GM19328 (cell line): ENCODE measurements at regions not wholly inside any gene's neighbourhood (a gene's known extent, or its start where the extent isn't known, plus 50 kb on each side); places are given as distances from the start of the nearest gene placed in this dataset.
"Not testable (repeated sequence)": the region's sequence is repeated elsewhere in the genome, so short reads cannot be mapped to it uniquely, and the experiment has no call there.

Experiments used
- ATAC-seq: cut with Tn5 transposase; IDR thresholded peaks from one replicate; pipeline ENCODE4 v1.9.1; 2021; ENCODE audit warnings: mild to moderate bottlenecking, moderate library complexity; ENCODE audit not compliant: unreplicated experiment

DNA sequence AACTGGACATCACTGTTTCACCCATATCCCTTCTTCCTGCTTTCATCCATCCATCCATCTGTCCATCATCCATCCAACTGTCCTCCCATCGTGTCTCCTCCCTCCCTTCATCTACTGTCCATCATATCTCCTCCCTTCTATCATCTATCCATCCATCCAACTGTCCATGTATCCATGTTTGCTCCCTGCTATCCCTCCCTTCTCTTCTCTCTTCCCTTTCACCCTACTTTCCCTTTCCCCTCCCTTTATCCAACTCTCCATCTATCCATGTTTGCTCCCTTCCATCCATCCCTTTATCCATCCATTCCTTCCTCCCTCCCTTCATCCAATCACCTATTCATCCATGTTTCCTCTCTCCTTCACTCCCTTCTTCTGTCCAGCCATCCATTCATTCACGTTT, 92.6 kb upstream of the CTBP2 start:
- ATAC-seq = no peak

DNA sequence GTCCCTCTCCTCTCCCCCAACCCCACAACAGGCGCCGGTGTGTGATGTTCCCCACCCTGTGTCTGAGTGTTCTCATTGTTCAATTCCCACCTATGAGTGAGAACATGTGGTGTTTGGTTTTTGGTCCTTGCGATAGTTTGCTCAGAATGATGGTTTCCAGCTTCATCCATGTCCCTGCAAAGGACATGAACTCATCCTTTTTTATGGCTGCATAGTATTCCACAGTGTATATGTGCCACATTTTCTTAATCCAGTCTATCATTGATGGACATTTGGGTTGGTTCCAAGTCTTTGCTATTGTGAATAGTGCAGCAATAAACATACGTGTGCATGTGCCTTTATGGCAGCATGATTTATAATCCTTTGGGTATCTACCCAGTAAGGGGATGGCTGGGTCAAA, 90.5 kb upstream of the CTBP2 start:
- not testable (repeated sequence) for ATAC-seq

DNA sequence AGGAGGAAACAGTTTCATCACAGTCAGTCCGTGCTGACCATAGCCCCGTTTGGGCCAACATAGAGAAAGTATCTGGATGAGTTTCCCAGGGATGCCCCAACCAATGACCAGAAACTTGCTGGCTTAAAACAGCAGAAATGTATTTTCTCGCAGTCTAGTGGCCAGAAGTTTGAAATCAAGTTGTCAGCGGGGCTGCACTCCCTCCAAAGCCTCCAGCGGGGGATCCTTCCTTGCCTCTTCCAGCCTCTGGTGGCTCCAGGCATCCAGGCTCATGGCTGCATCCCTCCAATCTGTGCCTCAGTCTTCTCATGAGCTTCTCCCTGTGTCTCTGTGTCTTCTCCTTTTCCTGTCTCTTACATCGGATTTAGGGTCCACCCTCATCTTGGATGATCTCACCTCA, 89.6 kb upstream of the CTBP2 start:
- ATAC-seq = no peak

DNA sequence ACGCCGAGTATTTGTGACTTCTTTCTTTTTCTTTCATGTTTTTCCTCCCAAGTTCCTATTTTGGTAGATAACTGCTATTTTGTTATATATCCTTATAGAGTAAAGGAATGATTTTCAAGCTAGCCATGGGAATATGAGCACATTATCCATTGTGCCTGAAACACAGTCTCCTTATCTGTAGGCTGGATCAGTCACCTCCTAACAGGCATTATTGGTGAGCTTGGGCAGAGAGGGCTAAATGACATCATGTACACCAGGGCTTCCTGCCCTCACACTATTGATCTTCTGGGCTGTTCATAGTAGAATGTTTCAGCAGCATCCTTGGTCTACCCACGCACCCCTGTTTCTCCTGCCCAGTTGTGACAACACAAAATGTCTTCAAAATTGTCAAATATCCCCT, 88.1 kb upstream of the CTBP2 start:
- ATAC-seq = no peak

DNA sequence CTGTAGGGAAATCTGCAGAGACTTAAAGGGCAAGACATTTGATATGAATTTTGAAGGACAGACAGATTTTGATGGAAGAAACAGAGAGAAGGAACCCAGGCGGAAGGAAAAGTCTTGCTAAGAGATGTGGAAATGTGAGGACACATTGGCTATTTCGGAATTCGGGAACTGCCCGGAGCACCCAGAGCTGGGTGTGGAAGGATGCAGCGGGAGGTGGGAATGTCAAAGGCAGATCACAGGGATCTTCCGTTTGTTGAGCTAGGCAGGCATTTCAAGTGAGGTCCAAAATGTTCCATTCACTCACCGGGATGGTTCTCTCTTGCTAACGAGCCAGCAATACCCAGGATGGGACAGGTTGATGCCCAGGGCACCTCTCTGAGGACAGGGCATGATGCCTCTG, 87.2 kb upstream of the CTBP2 start:
- no peak for ATAC-seq

DNA sequence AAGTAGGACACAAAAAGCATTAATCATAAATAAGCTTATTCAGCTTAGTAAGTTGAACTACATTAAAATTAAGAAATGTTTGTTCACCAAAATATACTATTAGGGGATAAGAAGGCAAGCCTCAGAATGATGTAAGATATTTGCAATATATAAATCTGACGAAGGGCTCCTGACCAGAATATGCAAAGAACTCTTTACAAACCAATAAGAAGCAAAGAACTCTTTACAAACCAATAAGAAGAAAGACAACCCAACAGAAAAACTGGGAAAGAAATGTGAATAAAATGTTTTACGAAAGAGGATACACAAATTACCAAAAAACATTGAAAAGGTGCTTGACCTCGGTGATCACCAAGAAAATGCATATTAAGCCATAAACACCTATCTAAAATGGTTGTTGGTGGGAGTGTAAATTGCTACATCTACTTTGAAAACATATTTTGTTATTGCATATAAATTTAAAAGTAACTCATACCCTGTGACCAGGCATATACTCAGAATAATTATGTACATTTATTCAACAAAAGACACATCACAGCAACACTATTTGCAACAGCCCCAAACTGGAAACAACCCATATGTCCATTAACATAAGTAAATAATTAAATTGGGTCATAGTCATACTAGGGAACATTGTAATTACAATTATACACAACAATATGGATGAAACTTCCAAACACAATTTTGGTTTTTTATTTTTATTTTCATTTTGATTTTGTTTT, 83.3 kb upstream of the CTBP2 start:
- ATAC-seq = no peak

DNA sequence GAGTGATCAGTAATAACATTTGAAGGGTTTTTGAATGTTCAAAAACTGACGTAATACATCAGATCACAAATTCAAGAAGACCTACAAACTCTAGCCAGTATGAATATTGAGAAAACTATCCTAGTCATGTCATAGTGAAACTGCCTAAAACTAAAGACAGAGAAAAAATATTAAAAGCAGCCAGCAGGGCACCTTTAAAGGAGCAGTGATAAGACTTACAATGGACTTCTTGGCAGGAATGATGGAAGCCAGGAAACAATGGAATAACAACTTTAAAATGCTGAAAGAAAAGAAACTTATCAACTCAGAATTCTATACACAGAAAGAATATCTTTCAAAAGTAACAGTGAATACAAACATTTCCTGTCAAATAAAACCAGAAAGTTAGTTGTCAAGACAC, 78.3 kb upstream of the CTBP2 start:
- no peak for ATAC-seq

DNA sequence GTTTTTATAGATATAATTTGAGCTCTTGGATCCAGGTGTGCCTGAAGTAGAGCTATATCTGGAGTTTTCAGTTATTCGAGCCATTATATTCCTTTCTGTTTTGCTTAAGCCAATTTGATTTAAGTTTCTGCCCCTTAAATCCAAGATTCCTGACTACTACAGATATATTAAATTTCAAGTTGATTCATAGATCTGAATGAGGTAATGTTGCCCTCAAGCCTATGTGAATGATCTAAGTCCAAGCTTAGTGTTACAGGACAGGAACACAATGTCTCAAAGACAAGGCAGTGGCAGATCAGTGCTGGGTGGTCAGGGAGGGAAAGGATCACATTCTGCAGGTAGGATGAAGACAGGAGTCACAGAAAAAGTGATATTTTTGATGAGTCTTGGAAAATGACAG, 75.7 kb upstream of the CTBP2 start:
- ATAC-seq = no peak

DNA sequence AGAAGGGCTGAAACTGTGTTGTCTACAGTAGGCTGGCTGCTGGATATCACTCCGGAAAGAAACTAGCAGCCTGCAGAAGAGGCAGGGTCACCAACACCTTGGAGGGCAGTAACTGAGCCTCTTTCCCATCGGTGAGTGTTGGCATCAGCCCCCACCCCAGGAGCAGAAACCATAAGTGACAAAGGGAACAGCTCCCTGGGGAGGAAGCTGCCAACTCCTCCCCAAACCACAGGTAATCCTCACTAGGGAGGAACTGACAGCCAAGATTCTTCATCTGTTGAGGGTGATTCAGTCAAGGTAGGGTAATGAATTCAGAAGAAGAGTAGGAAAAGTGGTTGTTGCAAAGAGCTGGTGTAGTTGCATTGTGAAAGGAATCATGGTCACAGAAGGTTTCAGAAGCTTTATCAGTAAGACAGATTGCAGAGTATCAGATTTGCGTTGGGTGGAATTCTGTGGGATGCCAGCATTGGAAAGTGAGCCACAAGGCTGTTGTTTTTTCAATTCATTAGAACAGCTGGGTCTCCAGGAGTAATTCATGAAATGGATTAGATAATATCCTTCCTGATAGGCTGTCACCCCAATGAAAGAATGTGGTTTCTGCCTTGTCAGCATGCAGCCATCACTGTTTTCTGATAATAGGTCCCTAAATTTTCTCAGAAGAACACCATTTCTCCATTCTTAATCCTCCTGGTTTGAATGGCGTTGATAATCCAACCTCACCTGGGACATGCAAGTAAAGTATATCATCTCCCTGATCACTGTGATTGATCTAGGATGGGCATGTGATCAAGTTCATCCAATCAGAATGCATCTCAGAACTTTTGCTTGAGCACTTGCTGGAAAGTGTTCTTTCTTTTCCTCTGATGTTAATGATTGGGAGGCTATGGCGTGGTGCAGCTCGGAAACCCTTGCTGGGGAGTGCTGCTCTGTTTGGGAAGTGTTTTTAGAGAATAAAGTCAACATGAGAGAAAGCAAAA, 75.0 kb upstream of the CTBP2 start:
- ATAC-seq = no peak

DNA sequence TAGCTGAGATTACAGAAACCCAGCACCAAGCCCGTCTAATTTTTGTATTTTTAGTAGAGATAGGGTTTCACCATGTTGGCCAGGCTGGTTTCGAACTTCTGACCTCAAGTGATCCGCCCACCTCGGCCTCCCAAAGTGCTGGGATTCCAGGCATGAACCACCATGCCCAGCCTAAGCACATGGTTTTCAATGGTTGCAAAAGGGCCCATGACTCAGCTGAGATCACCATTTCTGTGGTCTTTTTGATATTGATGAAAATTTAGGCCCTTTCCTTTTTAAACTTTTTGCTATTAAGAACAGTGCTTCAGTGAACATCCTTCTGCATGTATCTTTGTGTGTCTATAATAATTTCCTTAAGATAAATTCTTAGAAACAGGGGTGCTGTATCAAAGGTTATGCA, 74.2 kb upstream of the CTBP2 start:
- ATAC-seq = not testable (repeated sequence)

DNA sequence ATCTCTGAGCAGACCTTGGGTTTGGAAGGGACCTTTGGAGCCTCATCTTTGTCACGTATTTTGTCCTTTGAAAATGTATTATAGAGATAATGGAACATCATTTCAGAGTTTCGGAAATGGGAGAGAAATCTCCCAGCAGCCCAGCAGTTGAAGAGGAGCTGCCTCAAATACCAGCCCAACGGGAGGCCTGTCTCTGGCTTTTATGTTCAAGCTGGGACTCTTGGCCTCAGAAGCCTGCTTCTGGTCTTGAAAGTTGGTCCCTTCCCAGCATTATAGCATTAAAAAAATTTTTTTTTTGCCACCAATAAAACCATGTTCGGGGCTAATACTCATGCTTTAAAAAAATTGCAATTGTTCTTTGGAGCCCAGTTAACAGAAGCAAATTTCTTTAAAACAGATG, 73.4 kb upstream of the CTBP2 start:
- no peak for ATAC-seq

DNA sequence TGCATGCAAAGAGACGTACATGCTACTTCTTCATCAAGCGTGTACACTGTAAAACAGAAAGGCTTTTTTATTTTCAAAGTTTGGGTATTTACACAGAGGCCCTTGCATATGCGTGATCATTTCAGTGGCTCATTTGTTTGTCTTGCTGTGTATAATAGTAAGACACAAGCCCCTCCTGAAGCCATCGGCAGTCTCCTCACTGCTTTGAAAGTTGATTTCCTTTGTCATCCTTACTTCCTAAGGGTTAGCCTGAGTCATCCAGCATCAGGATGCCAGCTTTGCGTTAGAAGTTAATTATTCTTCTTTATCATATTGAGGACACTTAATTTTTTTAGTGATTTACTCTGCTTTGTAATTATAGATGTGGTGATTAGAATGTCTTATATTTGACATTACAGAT, 72.5 kb upstream of the CTBP2 start:
- no peak for ATAC-seq

DNA sequence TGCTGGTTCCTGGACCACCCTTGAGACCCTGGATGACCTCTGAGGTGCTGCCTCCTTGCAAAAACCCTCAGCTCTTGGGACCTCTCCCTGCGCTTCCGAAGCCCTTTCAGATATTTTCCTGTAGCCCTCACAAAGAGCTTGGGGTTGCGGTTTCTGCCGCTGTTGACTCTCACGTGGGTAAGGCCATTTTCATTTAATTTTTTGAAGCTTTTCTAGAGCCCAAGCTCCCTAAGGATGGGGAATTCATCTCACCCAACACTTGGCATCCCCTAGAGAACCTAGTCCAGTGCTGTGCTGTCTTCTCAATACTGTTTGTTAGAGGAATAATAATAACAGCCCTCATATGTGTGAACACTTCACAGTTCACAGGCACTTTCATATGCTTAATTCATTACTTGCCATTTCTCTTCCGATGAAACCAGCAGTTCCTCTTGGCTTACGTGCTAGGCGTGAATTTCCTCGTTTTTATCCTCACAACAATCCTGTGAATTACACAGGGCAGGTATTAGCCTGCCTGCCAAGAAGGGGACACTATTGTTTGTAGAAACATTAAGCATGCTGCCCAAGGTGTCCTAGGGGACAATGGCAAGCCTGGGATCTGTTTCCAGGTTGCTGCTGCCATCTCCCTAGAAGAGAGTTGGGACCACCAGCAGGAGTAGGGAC, 71.6 kb upstream of the CTBP2 start:
- ATAC-seq = no peak

DNA sequence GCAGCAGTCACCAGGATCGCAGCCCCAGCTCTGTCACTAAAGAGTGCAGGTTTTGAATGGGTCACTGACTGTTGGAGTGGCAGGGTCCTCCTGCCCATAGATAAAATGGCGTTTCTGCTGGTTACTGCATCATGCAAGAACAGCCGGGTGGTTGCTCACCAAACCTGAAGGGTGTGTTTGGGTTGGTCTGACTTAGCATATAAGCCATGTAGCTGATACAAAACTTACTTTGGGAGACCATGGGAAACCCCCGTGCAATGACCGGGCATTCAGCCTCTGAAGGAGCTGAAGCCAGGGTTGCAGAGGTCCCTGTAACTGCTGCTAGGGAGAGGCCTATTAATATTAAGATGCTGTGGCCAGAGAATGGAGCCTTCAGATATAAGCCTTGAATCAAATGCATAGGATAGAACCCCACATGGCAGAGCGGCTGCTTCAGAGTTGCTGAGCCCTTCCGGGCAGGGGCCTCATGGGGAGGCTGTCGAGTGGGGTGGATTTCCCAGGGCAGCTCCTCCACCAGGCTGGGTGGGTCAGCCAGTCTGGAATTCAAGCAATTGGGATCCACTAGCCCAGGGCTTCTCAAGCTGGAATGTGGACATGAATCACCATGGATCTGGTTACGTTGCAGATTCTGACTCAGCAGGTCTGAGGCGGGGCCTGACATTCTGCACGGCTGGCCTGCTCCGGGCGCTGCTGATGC, 70.9 kb upstream of the CTBP2 start:
- no peak for ATAC-seq

DNA sequence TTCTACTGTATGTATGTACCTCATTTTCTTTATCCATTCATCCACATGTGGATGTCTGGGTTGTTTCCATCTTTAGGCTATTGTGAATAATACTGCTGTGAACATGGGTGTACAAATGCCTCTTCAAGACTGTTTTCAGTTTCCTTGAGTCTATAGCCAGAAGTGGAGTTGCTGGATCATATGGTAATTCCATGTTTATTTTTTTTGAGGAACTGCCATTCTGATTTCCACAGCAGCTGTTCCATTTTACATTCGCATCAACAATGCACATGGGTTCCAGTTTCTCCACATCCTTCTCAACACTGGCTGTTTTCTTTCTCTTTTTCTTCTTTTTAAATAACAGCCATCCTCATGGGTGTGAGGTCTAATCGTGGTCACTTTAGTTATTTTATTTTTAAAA, 69.9 kb upstream of the CTBP2 start:
- no peak for ATAC-seq

DNA sequence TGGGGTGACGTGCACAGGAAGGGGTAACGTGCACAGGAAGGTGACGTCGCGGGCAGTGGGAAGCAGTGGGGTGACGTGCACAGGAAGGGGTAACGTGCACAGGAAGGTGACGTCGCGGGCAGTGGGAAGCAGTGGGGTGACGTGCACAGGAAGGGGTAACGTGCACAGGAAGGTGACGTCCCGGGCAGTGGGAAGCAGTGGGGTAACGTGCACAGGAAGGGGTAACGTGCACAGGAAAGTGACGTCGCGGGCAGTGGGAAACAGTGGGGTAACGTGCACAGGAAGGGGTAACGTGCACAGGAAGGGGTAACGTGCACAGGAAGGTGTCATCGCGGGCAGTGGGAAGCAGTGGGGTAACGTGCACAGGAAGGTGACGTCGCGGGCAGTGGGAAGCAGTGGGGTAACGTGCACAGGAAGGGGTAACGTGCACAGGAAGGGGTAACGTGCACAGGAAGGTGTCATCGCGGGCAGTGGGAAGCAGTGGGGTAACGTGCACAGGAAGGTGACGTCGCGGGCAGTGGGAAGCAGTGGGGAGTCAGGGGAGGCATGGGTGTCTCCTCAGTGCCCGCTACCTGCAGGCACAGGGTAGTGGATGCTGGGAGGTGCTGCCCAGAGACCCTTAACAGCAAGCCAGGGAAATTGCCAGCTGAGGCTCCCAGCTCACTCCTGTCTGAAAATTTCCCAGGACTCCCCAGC, 68.0 kb upstream of the CTBP2 start:
- ATAC-seq = not testable (repeated sequence)

DNA sequence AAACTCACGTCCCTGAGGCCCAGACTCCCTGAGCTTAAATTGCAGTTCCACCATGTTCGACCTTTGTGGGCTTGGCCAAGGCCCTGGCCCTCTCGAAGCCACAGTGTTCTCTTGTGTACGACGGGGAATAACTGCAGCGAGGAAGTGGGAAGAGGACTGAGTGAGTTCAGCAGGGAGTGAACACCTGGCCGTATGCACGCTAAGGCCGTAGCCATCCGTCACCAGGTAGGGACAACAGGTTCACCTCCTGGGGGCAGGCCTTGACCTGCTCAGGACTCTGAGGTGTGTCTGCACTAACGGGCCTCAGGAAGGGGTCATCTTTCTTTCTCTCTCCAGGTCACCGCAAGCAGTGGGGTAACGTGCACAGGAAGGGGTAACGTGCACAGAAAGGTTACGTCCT, 67.2 kb upstream of the CTBP2 start:
- no peak for ATAC-seq

DNA sequence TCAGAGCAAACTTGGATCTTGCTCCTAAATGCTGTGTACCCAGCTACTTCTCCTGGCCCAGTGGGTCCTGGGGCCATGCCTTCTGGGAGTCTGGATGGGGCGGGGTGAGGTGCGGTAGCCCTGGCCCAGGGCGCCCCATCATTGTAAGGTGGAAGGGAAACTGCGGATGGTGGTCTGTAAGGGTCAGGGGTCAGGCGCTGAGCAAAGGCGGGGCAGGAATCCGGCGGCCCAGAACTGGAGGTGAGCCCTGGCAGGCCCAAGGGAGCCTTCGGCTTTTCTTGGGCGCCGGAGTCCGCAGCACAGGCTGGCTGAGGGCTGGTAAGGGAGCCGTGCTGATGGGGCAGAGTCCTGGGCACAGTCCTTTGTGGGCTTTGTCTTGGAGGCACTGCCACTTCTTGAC, 66.5 kb upstream of the CTBP2 start:
- no peak for ATAC-seq

DNA sequence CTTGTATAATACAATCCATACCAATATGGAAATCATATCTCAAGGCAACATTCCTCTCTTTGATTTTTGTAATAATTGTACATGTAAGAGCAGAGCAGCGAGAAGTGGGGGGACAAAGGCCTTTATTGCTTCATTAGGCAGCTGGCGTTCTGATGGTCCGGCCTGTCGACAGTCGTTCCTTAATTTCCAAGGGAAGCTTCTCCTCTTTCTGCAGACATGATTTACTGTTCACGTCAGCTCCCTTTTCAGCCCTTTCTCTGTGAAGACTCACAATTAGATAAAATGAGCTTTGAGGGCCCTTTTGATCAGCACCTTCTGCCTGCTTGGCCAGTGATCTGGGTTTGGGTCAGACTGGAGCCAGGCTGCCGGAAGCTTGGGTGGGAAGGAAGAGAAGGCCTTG, 65.6 kb upstream of the CTBP2 start:
- ATAC-seq = no peak

DNA sequence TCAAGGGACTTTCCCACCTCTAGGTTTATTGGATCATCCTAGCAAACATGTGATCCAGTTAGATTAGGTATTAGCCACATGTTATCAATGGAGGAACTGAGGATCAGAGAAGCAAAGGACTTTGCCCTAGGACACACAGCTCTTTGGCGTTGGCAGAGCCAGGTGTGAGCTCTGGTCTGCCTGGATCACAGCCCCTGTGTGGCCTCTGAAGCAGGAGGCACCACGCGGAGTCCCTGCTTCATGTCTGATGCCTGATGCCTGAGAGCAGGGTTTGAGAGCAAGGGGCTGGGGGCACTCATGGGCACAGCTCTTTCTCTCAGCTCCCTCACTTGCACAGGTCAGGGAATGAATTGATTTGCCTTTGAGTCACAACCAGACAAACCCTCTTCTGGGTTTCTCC, 64.7 kb upstream of the CTBP2 start:
- ATAC-seq = no peak
